GM19035 (cell line): ENCODE measurements at regions not wholly inside any gene's neighbourhood (a gene's known extent, or its start where the extent isn't known, plus 50 kb on each side); places are given as distances from the start of the nearest gene placed in this dataset.
"Not testable (repeated sequence)": the region's sequence is repeated elsewhere in the genome, so short reads cannot be mapped to it uniquely, and the experiment has no call there.

Source experiments
- ATAC-seq: cut with Tn5 transposase; IDR thresholded peaks from one replicate; pipeline ENCODE4 v1.9.1; 2021; ENCODE audit not compliant: unreplicated experiment

DNA sequence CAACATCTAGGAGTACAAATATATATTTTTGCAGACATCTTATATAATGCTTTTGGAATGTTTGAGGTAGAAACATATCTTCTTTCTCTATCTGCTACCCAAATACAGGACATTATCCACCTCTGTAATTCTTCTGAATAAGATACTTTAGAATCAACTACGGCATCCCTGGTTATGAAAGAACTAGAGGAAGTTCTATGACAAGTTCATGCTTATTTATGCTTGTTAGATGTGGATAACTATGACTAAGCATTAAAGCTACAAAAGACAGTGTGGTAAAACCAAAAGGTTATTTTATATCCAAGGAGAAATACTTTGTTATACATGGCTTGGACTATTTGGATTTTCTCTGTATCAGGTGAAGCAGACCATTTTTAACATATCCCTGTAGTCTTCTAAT lies 894.0 kb downstream of the KCNT2 start:
- no peak for ATAC-seq

DNA sequence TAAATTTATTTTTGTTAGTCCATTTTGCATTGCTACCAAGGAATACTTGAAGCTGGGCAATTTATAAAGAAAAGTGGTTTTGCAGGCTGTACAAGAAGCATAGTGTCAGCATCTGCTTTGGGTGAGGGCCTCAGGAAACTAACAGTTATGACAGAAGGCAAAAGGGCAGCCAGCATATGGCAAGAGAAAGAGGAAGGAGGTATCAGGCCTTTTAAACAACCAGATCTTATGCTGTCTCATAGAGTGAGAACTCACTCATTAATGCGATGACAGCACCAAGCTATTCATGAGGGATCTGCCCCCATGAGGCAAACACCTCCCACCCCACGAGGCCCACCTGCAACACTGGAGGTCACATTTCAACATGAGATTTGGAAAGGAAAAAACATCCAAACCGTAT lies 898.4 kb downstream of the KCNT2 start:
- ATAC-seq, result no peak

DNA sequence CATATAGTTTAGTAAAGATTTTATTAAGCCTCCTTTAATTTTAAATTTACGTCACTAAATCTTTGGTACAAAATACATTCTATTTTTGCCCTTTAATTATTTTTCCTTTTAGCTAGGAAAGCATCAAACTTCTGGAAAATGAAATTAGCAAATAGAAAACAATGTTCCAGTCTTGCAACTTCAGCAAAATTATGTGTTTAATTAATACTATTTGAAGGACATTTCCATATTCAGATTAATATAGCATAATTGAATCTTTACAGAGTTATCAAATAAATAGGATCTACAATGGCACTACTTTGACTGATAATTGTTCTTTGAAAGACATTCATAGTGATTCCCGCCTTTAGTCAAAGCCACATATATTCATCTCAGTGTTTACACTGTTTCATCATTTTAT lies 904.2 kb downstream of the KCNT2 start:
- ATAC-seq, result no peak

DNA sequence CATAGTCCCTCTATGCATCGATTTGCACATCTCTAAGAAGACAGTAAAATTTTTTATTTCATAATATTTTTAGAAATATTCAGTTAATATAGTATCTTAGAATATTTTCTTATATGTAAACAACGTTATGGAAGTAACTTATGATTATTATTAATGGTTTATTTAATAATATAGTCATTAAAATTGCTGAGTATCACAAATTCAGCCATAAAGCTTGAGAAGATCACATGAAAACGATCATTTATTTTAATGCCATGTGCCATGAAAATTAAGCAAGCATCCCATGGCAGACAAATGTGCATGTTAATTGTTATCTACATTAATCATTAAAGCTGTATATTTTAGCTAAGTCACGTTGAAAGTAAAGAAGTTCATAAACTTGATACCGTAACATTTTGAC lies 907.1 kb downstream of the KCNT2 start:
- no peak for ATAC-seq

DNA sequence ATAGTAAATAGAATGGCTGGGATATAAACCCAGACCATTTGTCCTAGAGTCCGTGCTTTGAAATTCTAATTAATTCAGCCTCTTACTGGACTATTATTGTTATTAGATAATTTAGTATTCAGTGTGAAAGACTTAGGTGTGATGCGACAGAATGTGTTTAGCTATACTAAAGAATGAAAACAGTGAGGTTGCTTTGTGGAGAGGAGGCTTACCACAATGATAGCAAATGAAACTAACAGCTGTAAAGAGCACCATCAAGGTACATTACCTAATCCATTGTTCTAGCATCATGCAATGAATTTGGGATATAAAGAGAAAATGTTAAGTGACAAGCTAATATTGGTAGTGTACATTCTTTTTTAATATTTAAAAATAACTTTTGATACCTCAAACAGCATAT lies 911.1 kb downstream of the KCNT2 start:
- peak; percentile 100 for ATAC-seq

DNA sequence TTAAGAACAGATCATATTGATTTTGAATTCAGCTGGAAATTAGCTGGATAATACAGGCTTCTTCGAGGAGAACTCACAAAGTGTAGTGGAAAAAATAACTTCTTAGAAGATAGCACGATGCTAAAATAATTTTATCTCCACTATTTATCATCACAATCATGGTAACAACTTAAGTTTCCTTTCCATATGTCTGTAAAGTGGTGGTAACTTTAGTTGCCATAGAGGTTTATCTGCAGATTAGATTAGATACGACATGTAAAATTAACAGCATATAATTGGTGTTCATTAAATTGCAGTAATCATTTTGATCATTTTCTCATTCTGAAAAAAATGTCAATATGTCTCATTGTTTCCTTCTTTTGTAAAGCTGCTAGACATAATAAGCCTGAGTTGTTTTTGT lies 921.5 kb downstream of the KCNT2 start:
- ATAC-seq, result no peak

DNA sequence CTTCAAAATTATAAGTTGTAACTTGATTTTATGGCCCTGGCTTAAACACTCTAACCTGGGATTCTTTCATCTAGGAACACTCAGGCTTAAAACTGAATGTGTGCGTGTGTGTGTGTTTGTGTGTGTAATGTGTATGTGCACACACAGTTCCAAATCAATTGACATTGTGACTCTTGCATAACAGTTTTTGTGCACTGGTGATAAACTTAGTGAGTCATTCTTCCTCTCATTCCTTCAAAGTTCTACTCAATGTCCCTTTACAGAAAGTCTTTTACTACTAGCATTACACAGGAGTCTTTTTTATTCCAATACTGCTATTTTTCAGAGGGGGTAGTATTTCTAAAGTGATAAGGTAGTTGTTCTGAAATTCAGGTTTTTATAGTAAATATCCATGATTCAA lies 943.6 kb downstream of the KCNT2 start:
- ATAC-seq, result no peak

DNA sequence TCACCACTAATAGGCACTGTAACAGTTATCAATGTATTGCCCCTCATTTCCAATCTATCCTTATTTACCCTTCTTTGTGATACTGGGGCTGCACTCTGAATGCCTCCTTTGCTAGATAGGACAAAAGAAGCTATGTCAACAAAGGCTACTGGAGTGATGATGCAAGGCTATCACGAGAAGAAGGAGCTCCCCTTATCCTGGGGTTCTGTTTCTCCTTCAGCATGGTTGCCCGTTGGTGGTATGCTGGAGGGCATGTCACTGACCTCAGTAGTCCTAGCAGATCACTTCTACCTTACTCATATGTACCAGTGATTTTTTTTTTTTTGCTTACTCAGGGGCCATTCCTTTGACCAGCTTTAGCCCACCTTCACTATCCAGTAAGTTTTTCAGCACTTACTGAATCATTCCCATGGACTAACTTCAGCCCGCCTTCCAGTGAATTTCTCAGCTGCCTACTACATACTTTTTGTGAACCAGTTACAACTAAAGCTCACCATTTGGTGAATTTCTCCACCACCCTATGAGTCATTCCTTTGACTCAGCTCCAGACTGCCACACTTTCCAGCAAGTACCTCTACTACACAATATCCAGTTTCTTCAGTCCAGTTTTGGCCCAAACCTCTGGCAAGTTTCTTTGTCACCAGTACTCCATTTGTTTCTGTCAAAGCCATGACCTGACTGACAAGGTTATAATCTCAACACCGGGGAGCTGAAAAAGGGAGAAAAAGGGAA lies 944.5 kb downstream of the KCNT2 start:
- no peak for ATAC-seq

DNA sequence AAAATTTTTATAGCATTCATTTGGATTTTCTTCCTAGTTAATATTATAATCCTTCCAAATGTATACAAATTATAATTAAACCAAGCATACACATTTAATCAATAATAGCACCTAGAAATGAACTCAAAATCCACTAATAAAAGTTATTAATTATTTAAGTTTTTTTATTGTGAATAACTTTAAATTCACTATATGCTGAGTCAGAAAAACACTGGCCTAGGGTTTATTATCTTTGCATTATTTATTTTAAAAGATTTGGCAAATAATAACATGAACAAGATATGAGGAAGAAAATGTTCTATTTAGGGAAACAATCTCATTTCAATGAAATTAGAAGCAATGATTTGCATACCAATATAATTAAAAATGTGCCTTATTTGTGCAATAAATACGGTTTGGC lies 951.5 kb downstream of the KCNT2 start:
- no peak for ATAC-seq

DNA sequence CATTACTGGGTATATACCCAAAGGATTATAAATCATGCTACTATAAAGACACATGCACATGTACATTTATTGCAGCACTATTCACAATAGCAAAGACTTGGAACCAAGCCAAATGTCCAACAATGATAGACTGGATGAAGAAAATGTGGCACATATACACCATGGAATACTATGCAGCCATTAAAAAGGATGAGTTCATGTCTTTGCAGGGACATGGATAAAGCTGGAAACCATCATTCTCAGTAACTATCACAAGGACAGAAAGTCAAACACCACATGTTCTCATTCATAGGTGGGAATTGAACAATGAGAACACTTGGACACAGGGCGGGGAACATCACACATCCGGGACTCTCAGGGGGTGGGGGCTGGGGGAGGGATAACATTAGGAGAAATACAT lies 959.4 kb downstream of the KCNT2 start:
- ATAC-seq, result not testable (repeated sequence)

DNA sequence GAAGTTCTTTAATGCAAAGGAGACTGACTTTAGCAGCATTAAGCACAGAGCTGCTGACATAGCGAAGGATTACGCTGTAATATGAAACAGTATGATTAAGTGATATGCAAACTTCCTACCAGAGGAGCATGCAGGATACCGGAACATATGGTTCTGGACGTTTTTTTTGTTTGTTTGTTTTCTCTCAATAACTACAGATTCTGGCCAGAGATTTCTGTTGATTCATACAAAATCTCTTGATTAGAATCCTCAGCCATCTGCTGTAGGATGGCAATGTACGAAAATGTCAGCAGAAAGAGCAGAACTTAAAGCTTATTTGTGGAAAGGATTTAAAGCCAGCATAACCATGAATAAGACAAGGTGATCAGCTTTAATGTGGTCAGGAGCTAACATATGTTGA lies 970.7 kb downstream of the KCNT2 start:
- no peak for ATAC-seq

DNA sequence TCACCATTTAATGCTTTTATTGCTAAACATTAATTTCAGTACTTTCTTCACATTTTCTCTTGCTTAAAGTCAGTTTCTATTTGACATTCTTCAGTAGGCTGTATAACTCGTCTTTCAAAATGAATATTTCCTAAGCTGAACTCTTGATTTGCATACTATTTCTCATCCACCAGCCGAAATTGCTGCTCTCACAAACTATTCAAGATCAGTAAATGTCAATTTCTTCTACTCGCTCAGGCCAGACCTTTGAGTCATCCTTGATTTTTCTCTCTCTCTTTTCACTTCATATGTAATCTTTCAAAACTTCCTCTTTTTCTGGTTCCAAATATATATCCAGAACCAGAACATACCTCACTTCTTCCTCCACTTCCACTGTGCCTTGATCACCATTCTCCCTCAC lies 990.0 kb downstream of the KCNT2 start:
- no peak for ATAC-seq

DNA sequence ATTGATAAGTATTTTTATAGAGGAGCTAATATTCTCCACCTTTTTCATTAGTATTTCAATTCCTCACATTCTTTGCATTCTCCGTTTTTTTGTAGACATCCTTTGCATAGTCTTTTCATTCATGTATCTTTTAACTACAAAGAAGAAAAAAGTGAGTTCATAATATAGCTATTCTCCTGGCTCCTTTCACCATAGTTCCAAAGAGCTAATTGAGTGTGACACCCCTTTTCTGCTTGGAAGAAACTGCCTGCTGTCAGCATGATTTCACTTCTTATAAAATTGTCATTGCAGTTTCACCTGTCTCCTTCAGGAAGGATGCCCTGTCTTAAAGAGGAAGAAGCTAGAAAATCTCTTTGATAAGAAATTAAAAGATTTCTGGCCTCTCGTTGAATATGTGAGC lies 991.1 kb downstream of the KCNT2 start:
- no peak for ATAC-seq

DNA sequence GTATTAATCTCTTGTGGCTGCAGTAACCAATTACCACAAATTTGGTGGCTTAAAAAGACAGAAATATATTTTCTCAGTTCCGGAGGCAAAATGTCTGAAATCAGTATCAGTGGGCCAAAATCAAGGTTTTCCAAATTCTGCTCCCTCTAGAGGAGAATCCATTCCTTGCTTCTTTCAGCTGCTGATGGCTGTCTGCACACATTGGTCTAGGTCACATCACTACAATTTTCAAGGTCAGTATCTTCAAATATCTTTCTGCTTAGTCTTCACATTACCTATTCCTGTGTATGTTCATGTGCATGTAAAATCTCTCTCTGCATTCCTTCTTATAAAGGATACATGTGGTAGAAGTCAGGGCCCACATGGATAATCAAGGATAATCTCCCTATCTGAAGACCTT lies 999.4 kb downstream of the KCNT2 start:
- ATAC-seq, result no peak

DNA sequence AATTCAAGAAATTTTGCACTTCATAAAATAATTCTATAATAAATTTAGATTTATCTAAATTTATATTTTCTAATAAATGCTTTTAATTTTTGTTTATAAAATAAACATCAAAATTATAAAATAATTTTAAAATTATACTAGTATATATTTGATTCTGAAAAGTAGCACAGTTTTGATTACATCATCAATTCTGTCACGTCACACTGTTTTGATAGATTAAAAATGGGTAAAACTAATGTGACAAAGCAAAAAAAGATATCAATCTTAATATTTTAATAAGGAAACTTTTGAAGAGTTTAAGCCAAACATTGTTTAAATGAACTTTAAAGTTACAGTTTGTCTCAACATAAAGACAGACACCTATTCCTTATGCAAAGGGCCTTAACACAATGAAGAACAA lies 1001.8 kb downstream of the KCNT2 start:
- no peak for ATAC-seq

DNA sequence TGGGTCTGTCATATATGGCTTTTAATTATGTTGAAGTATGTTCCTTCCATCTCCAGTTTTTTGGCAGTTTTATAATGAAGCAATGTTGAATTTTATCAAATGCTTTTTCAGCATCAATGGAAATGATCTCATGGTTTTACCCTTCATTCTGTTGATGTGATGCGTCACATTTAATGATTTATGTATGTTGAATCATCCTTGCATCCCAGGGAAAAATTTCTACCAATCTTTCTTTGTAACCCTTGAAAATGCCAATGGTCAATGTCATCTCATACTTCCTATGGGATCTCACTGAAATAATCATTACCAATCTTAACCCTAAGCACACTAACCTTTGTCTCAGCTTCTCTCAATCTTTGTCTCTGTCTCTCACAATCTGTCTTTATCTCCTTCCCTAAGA lies 1004.0 kb downstream of the KCNT2 start:
- ATAC-seq, result no peak

DNA sequence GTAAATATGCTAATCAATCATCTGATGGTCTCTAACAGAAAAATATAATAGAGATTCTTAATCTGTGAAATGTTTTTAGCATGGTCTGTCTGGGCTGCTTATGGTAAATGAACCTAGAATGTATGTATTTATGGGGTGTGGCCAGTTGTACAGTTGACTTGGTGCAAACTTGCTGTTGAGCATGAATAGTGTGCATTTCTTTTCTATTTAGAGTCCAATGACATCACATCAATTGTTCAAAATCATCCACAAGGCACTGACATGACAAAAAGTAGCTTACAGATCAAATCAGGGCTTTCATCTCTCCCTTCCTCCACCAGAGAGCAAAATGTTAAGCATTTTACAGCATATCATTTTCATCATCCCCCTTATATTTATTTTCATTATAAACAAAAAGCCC lies 1010.3 kb downstream of the KCNT2 start:
- no peak for ATAC-seq

DNA sequence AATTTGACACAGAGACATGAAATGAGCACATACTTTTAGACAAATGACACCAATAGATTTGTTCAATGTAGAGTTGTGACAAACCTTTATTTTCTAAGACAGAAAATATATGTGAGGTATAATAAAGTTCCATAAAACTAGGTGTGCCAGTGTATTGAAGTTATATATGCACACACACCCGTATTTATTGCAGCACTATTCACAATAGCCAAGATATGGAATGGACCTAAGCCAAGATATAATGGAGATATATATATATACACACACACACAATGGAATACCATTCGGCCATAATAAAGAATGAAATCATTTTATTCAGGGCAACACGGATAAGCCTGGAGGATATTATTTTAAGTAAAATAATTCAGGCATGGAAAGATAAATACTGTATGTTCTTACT lies 1013.5 kb downstream of the KCNT2 start:
- no peak for ATAC-seq

DNA sequence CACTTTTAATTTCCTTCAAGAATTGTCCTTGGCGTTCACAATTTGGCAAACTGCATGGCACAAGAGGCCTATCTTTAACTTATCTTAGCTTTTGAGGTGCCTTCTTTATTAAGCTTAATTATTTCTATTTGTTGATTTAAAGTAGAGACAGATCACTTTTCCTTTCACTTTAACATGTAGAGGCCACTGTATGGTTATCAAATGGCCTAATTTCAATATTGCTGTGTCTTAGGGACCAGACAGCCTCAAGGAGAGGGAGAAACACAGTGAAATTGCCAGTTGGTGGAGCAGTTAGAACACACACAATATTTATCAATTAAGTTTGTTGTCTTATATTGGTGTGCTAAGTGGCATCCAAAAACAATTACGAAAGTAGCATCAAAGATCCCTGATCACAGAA lies 1013.9 kb downstream of the KCNT2 start:
- no peak for ATAC-seq

DNA sequence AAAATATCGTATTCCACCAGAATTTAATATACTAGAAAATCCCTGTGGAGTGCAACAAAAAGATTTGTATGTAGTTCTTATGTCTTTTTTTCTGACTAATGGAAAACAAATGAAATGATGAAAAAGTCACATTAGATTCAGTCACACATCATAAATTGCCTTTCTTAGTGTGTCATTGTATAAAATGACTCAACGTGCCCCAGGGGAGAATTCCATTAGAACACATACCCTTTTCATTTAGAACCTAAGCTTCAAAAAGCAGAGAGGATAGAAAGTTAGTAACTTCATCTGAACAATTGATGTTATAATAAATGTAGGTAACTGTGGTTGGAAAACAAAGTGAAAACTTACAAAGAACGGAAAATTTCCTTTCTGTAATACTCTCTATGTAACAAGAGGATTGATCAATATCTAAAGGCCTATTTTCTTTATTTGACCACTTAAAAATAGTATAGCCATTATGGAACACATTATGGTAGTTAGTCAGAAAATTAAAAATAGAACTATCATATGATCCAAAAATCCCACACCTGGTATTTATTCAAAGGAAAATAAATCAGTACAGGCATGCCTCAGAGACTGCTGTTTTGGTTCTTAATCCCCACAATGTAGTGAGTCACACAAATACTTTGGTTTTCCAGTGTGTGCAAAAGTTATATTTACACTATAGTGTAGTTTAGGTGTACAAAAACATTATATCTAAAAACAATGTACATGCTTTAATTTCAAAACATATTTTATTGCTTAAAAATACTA lies 1016.1 kb downstream of the KCNT2 start:
- ATAC-seq, result no peak

DNA sequence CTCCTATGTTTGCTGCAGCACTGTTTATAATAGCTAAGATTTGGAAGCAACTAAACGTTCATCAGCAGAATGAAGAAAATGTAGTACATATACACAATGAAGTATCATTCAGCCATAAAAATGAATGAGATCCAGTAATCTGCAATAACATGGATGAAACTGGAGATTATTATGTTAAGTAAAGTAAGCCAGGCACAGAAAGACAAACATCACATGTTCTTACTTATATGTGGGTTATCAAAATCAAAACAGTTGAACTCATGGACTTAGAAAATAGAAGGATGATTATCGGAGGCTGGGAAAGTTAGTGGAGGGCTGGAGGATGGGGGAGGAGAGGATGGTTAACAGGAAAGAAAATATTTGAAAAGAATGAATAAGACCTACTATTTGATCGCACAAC lies 1017.6 kb downstream of the KCNT2 start:
- no peak for ATAC-seq

DNA sequence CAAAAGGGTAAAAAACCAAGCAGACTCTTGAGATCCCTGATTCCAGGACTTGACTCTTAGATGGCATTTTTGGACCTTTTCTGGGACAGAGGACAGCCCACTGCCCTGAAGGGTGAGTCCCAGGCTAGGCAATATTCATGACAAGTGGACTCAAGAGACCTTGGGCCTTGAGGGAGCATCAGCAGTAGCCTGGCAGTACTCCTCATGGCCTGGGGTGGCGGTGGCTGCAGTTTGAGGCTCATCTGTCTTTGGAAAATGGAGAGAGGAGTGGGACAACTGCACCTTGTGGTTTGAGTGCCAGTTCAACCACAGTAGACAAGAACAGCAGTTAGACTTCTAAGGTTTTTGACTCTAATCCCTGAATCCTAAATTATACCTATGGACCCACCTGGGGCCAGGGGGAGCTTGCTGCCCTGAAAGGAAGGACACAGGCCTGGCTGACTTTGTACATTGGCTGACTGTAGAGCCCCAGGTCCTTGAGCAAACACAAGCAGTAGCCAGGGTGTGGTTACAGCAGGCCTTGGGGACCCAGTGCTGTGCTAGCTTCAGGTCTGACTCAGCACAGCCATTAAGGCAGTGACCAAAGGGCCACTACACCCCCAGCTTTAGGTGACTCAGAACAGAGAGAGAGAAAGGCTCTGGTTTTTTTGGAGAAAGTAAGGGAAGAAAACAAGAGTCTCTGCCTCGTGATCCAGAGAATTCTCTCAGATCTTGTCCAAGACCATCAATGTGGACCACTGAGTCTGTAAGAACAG lies 1023.2 kb downstream of the KCNT2 start:
- no peak for ATAC-seq
